Mammary epithelial cell (primary cell): ENCODE measurements at regions not wholly inside any gene's neighbourhood (a gene's known extent, or its start where the extent isn't known, plus 50 kb on each side); places are given as distances from the start of the nearest gene placed in this dataset.

ENCODE experiments used
- CTCF ChIP-seq, 2 donors: IDR thresholded peaks in 1 of 2; conservative IDR thresholded peaks in 1 of 2; 2 replicates each; pipeline ENCODE4 v1.5.1; 2011 to 2012; ENCODE audit warnings: inconsistent platforms in 2 of 2, low read length in 2 of 2, mild to moderate bottlenecking in 2 of 2, control low read depth in 1 of 2, low read depth in 1 of 2; ENCODE audit not compliant: insufficient read depth in 1 of 2; ENCODE audit errors: extremely low read depth in 1 of 2
- EZH2 ChIP-seq: IDR thresholded peaks from 2 replicates; pipeline ENCODE4 v1.6.1; 2012; ENCODE audit warnings: low read length, inconsistent platforms, borderline replicate concordance

GRCh38 chr16:64585367-64585766 lies 536.5 kb downstream of the CDH11 start:
- no peak for TF ChIP-seq CTCF (conservative IDR thresholded peaks at IDR 0.05 in 1 of 2, IDR thresholded peaks at IDR 0.05 in 1 of 2; ENCODE audit: extremely low read depth in 1 of 2, insufficient read depth in 1 of 2, low read depth in 1 of 2, low read length in 2 of 2)
- no peak for TF ChIP-seq EZH2
